Hepatocyte (in vitro differentiated cells): ENCODE measurements at regions not wholly inside any gene's neighbourhood (a gene's known extent, or its start where the extent isn't known, plus 50 kb on each side); places are given as distances from the start of the nearest gene placed in this dataset.
A peak's percentile ranks its signal among the peaks of the same experiment; 100 is the strongest.

ENCODE experiments used
- DNase-seq: peaks from one replicate; pipeline ENCODE4 v3.0.0-alpha.2; 2016; ENCODE audit warnings: low spot score
- H2AFZ ChIP-seq: fragments of 200-600 bp; sonication (generic); 2 replicates; pipeline ENCODE4 v1.6.0; 2016; ENCODE audit warnings: antibody characterized with exemption, mild to moderate bottlenecking
- H3K27ac ChIP-seq: fragments of 200-600 bp; sonication (generic); 2 replicates; pipeline ENCODE4 v1.5.1; 2016; ENCODE audit warnings: mild to moderate bottlenecking
- H3K27me3 ChIP-seq: fragments of 200-600 bp; sonication (generic); 2 replicates; pipeline ENCODE4 v1.6.1; 2016
- H3K36me3 ChIP-seq: fragments of 200-600 bp; sonication (generic); replicated peaks from 2 replicates; pipeline ENCODE4 v1.5.1; 2016; ENCODE audit warnings: low read depth; ENCODE audit not compliant: insufficient read depth
- H3K4me1 ChIP-seq: fragments of 200-600 bp; sonication (generic); 2 replicates; pipeline ENCODE4 v1.5.1; 2016; ENCODE audit warnings: mild to moderate bottlenecking, moderate library complexity; ENCODE audit not compliant: insufficient read depth
- H3K4me2 ChIP-seq: fragments of 200-600 bp; sonication (generic); 2 replicates; pipeline ENCODE4 v1.6.0; 2016
- H3K4me3 ChIP-seq: fragments of 200-600 bp; sonication (generic); 2 replicates; pipeline ENCODE4 v1.5.1; 2016; ENCODE audit warnings: mild to moderate bottlenecking
- H3K79me2 ChIP-seq: fragments of 200-600 bp; sonication (generic); 2 replicates; pipeline ENCODE4 v1.6.0; 2017; ENCODE audit warnings: mild to moderate bottlenecking
- H3K9me2 ChIP-seq: fragments of 200-600 bp; sonication (generic); replicated peaks from 2 replicates; pipeline ENCODE4 v1.6.0; 2017; ENCODE audit warnings: mild to moderate bottlenecking; ENCODE audit not compliant: insufficient read depth
- H3K9me3 ChIP-seq: fragments of 200-600 bp; sonication (generic); 2 replicates; pipeline ENCODE4 v1.5.1; 2016; ENCODE audit warnings: low read depth, mild to moderate bottlenecking
- H4K20me1 ChIP-seq: fragments of 200-600 bp; sonication (generic); 2 replicates; pipeline ENCODE4 v1.6.0; 2016; ENCODE audit warnings: mild to moderate bottlenecking; ENCODE audit not compliant: insufficient read depth, poor library complexity, severe bottlenecking
- CTCF ChIP-seq: fragments of 200-600 bp; sonication (generic); IDR thresholded peaks from 2 replicates; pipeline ENCODE4 v1.5.1; 2016; ENCODE audit warnings: antibody characterized with exemption, mild to moderate bottlenecking; ENCODE audit not compliant: poor library complexity
- EZH2 ChIP-seq: fragments of 200-600 bp; sonication (generic); IDR thresholded peaks from 2 replicates; pipeline ENCODE4 v1.6.1; 2016; ENCODE audit warnings: antibody characterized with exemption, mild to moderate bottlenecking, borderline replicate concordance
- EZH2phosphoT487 ChIP-seq: fragments of 200-600 bp; sonication (generic); IDR thresholded peaks from one replicate; pipeline ENCODE4 v1.6.1; 2018; ENCODE audit warnings: antibody characterized with exemption, mild to moderate bottlenecking, low read depth, moderate library complexity; ENCODE audit not compliant: unreplicated experiment, severe bottlenecking
- WGBS: methylation state at CpG from one replicate; pipeline ENCODE4 v1.1.6; 2016; ENCODE audit warnings: low lambda C conversion rate; ENCODE audit errors: missing lambda C conversion rate; 5-methylcytosine and 5-hydroxymethylcytosine counted together

- DNase-seq: peak; percentile 78
- no peaks in the 10 kb centered on the region for H4K20me1 ChIP-seq
- H3K4me3 ChIP-seq: no peak overlapping the region
- TF ChIP-seq EZH2phosphoT487 (no peak), CTCF (no peak), EZH2 (no peak)
- no peaks in the 10 kb centered on the region for H3K27me3 ChIP-seq
- WGBS: 6% methylated on average over 11 of the region's 11 CpGs
- no peaks in the 10 kb centered on the region for H3K9me2 ChIP-seq
- H3K27ac ChIP-seq: peak overlapping the region; percentile 86
- peak overlapping the region; percentile 14 for H2AFZ ChIP-seq
- H3K79me2 ChIP-seq: no peaks in the 10 kb centered on the region
- H3K4me1 ChIP-seq: peaks cover 28% of the 10 kb centered on the region
- no peaks in the 10 kb centered on the region for H3K36me3 ChIP-seq
- H3K4me2 ChIP-seq: peak overlapping the region; percentile 62
- no peaks in the 10 kb centered on the region for H3K9me3 ChIP-seq
These were observed 253.2 kb downstream of the SPRY1 start for GRCh38 chr4:123649645-123650391.

- Histone ChIP-seq H3K4me1 (peaks cover 28% of the 10 kb centered on the region), H3K9me2 (no peaks in the 10 kb centered on the region), H3K27ac (peak overlapping the region; percentile 86), H3K9me3 (no peaks in the 10 kb centered on the region), H3K4me2 (peak overlapping the region; percentile 62), H3K4me3 (no peak overlapping the region), H3K36me3 (no peaks in the 10 kb centered on the region), H4K20me1 (no peaks in the 10 kb centered on the region), H2AFZ (no peak overlapping the region), H3K27me3 (no peaks in the 10 kb centered on the region), H3K79me2 (no peaks in the 10 kb centered on the region)
- peak; percentile 18 for DNase-seq
- TF ChIP-seq CTCF (no peak), EZH2phosphoT487 (no peak), EZH2 (no peak)
- 50% methylated on average over 2 of the region's 2 CpGs for WGBS
These were observed 254.5 kb downstream of the SPRY1 start for GRCh38 chr4:123651066-123651465.

- TF ChIP-seq EZH2 (no peak), EZH2phosphoT487 (no peak), CTCF (no peak)
- H3K79me2 ChIP-seq: no peaks in the 10 kb centered on the region
- no peaks in the 10 kb centered on the region for H4K20me1 ChIP-seq
- no peaks in the 10 kb centered on the region for H3K9me3 ChIP-seq
- H3K27ac ChIP-seq: peak overlapping the region; percentile 43
- H3K9me2 ChIP-seq: no peaks in the 10 kb centered on the region
- no peak overlapping the region for H3K4me3 ChIP-seq
- 73% methylated on average over 1 of the region's 1 CpG for WGBS
- no peaks in the 10 kb centered on the region for H3K27me3 ChIP-seq
- H3K4me1 ChIP-seq: peaks cover 28% of the 10 kb centered on the region
- H3K4me2 ChIP-seq: no peak overlapping the region
- no peak for DNase-seq
- no peak overlapping the region for H2AFZ ChIP-seq
- no peaks in the 10 kb centered on the region for H3K36me3 ChIP-seq
These were observed 255.1 kb downstream of the SPRY1 start for GRCh38 chr4:123651536-123652180.
